ENCODE measurements at regions not wholly inside any gene's neighbourhood (a gene's known extent, or its start where the extent isn't known, plus 50 kb on each side); places are given as distances from the start of the nearest gene placed in this dataset.

DNA sequence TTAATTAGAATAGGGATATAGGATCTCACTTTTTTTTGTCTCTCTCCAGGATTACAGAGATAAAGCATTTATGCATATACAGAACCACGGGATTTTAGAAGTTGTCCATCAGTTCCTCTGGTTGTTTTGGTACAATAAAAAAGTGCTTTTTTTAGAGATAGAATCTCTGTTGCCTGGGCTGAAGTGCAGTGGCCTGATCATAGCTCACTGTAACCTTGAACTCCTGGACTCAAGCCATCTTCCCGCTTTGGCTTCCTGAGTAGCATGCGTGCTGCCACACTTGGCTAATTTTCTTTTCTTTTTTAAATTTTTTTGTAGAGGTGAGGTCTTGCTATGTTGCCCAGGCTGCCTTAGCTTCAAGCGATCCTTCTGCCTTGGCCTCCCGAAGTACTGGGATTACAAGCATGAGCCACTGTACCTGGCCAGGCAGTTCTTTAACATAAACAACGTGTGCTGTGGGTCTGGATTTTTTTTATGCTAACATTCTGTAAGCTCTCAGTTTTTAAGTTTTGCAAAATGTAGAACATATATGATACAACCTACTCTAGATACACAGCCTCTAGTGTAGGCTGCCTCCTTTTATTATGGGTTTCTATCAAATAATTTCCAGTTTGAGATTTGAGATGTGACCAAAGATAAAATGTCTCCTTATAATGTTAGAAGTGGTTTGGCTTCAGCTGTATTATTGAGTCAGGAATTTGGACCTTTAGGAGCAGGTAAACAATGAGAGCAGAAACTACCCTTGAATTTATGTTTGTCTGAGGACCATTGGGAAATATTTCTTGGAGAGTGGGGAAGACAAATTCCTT, 57.4 kb upstream of the ULK4 start:
- no peak overlapping the region for H3K4me2 ChIP-seq (ENCODE audit: extremely low read depth, insufficient read depth, low read length)
- H3K9ac ChIP-seq (ENCODE audit: insufficient read depth, low read length) = no peak overlapping the region
- H4K20me1 ChIP-seq (ENCODE audit: control insufficient read depth, extremely low read depth, insufficient read depth, low read length) = no peaks in the 10 kb centered on the region
- no peak overlapping the region for H3K27ac ChIP-seq (ENCODE audit: insufficient read depth, low read length)
- H2AFZ ChIP-seq (ENCODE audit: low read length) = no peak overlapping the region
- peaks cover 32% of the 10 kb centered on the region for H3K4me1 ChIP-seq (ENCODE audit: control insufficient read depth, extremely low read depth, insufficient read depth, low read length)
- H3K4me3 ChIP-seq (replicated peaks in 1 of 4; ENCODE audit: control extremely low read depth in 1 of 4, insufficient read depth in 1 of 4, low read depth in 3 of 4, low read length in 4 of 4) = no peak overlapping the region
- H3K79me2 ChIP-seq (ENCODE audit: control insufficient read depth, insufficient read depth, low read length) = peaks cover 92% of the 10 kb centered on the region
- H3K27me3 ChIP-seq (ENCODE audit: control insufficient read depth, insufficient read depth, low read length) = no peaks in the 10 kb centered on the region
- H3K36me3 ChIP-seq (ENCODE audit: control insufficient read depth, insufficient read depth, low read length) = no peaks in the 10 kb centered on the region
- no peaks in the 10 kb centered on the region for H3K9me3 ChIP-seq (ENCODE audit: control insufficient read depth, insufficient read depth, low read depth, low read length)
- DNase-seq (ENCODE audit: low read depth in 2 of 2) = no peak
- TF ChIP-seq EZH2 (IDR thresholded peaks at IDR 0.05; ENCODE audit: low read length, missing control alignments) = no peak
- TF ChIP-seq, protein P1, sequence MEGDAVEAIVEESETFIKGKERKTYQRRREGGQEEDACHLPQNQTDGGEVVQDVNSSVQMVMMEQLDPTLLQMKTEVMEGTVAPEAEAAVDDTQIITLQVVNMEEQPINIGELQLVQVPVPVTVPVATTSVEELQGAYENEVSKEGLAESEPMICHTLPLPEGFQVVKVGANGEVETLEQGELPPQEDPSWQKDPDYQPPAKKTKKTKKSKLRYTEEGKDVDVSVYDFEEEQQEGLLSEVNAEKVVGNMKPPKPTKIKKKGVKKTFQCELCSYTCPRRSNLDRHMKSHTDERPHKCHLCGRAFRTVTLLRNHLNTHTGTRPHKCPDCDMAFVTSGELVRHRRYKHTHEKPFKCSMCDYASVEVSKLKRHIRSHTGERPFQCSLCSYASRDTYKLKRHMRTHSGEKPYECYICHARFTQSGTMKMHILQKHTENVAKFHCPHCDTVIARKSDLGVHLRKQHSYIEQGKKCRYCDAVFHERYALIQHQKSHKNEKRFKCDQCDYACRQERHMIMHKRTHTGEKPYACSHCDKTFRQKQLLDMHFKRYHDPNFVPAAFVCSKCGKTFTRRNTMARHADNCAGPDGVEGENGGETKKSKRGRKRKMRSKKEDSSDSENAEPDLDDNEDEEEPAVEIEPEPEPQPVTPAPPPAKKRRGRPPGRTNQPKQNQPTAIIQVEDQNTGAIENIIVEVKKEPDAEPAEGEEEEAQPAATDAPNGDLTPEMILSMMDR (conservative IDR thresholded peaks at IDR 0.05 in 1 of 2, IDR thresholded peaks at IDR 0.05 in 1 of 2; ENCODE audit: low read depth in 1 of 2, low read length in 2 of 2) = no peak

DNA sequence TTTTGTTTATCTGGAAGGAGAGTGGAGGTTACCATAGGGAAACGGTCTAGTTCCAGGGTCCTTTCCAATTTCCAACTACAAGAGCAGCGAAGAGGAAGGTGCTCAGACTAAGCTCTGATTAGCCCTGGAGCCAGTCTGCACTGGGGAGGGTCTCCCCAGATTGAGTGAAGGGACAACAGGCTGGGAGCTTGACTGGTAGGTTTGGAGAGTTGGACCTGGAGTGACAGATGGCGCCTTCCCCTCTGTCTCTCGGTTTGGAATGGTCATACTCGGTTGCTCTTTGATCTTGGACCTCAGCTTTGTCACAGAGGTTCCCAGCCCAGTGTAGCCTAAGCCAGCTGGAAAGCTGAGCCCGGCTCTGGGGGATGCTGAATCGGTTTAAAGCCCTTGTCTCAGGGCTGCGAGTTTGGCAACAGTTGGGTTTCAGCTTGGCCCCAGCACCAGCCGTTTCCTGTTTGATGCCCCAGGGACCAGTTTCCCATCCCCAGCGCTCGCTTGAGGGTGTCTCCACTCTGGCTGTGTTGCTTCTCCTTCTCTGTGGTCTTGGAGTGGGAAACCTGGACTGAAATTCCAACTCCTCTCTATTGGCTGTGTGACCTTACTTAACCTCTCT, 53.1 kb upstream of the ULK4 start:
- DNase-seq (ENCODE audit: low read depth in 2 of 2) = peak in 1 of 2 donors; percentile 35
- no peaks in the 10 kb centered on the region for H3K36me3 ChIP-seq (ENCODE audit: control insufficient read depth, insufficient read depth, low read length)
- H3K79me2 ChIP-seq (ENCODE audit: control insufficient read depth, insufficient read depth, low read length) = peaks cover 62% of the 10 kb centered on the region

DNA sequence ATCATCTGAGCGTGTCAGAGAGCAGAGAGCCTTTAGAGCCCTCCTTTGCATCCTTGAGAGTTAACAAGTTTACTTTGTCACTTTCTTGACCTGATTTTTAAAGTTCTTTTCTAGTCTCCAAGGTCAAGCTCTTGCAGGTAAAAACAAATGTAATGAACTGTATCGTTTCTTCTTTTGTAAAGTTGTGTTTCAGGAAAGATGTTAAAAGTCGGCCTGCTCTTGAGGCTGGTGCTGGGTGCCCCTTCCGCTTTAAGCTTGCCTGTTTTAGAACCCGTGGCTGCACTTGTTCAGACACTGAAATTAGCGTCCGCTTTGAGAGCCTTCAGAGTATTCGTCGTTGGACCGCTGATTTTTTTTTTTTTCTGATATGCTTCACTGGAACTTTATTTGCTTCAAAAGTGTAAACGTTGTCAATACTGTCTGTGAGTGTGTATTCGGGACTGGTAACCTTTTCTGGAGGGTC, 52.6 kb upstream of the ULK4 start:
- Histone ChIP-seq H3K9me3 (ENCODE audit: control insufficient read depth, insufficient read depth, low read depth, low read length) (no peaks in the 10 kb centered on the region), H3K36me3 (ENCODE audit: control insufficient read depth, insufficient read depth, low read length) (no peaks in the 10 kb centered on the region), H4K20me1 (ENCODE audit: control insufficient read depth, extremely low read depth, insufficient read depth, low read length) (no peaks in the 10 kb centered on the region), H2AFZ (ENCODE audit: low read length) (no peak overlapping the region), H3K27me3 (ENCODE audit: control insufficient read depth, insufficient read depth, low read length) (no peaks in the 10 kb centered on the region), H3K27ac (ENCODE audit: insufficient read depth, low read length) (peak overlapping the region; percentile 65), H3K4me2 (ENCODE audit: extremely low read depth, insufficient read depth, low read length) (peak overlapping the region; percentile 68), H3K4me1 (ENCODE audit: control insufficient read depth, extremely low read depth, insufficient read depth, low read length) (peaks cover 7% of the 10 kb centered on the region), H3K79me2 (ENCODE audit: control insufficient read depth, insufficient read depth, low read length) (peaks cover 56% of the 10 kb centered on the region), H3K9ac (ENCODE audit: insufficient read depth, low read length) (peak overlapping the region; percentile 87), H3K4me3 (replicated peaks in 1 of 4; ENCODE audit: control extremely low read depth in 1 of 4, insufficient read depth in 1 of 4, low read depth in 3 of 4, low read length in 4 of 4) (peak overlapping the region; percentile 53 to 71 (median 62))
- peak in 1 of 2 donors; percentile 34 for DNase-seq (ENCODE audit: low read depth in 2 of 2)
- TF ChIP-seq, protein P1 (conservative IDR thresholded peaks at IDR 0.05 in 1 of 2, IDR thresholded peaks at IDR 0.05 in 1 of 2; ENCODE audit: low read depth in 1 of 2, low read length in 2 of 2) = no peak
- TF ChIP-seq EZH2 (IDR thresholded peaks at IDR 0.05; ENCODE audit: low read length, missing control alignments) = no peak

More for the DNA sequence above, 53.1 kb upstream of the ULK4 start:
- no peaks in the 10 kb centered on the region for H4K20me1 ChIP-seq (ENCODE audit: control insufficient read depth, extremely low read depth, insufficient read depth, low read length)
- peak overlapping the region; percentile 53 to 71 (median 62) for H3K4me3 ChIP-seq (replicated peaks in 1 of 4; ENCODE audit: control extremely low read depth in 1 of 4, insufficient read depth in 1 of 4, low read depth in 3 of 4, low read length in 4 of 4)
- TF ChIP-seq, protein P1 (conservative IDR thresholded peaks at IDR 0.05 in 1 of 2, IDR thresholded peaks at IDR 0.05 in 1 of 2; ENCODE audit: low read depth in 1 of 2, low read length in 2 of 2) = no peak
- TF ChIP-seq EZH2 (IDR thresholded peaks at IDR 0.05; ENCODE audit: low read length, missing control alignments) = no peak
- peak overlapping the region; percentile 87 for H3K9ac ChIP-seq (ENCODE audit: insufficient read depth, low read length)
- no peaks in the 10 kb centered on the region for H3K27me3 ChIP-seq (ENCODE audit: control insufficient read depth, insufficient read depth, low read length)
- no peaks in the 10 kb centered on the region for H3K9me3 ChIP-seq (ENCODE audit: control insufficient read depth, insufficient read depth, low read depth, low read length)
- peak overlapping the region; percentile 13 for H2AFZ ChIP-seq (ENCODE audit: low read length)
- H3K27ac ChIP-seq (ENCODE audit: insufficient read depth, low read length) = peak overlapping the region; percentile 65
- H3K4me1 ChIP-seq (ENCODE audit: control insufficient read depth, extremely low read depth, insufficient read depth, low read length) = peaks cover 11% of the 10 kb centered on the region
- H3K4me2 ChIP-seq (ENCODE audit: extremely low read depth, insufficient read depth, low read length) = peak overlapping the region; percentile 68
